ENCODE measurements at regions not wholly inside any gene's neighbourhood (a gene's known extent, or its start where the extent isn't known, plus 50 kb on each side); places are given as distances from the start of the nearest gene placed in this dataset.

DNA sequence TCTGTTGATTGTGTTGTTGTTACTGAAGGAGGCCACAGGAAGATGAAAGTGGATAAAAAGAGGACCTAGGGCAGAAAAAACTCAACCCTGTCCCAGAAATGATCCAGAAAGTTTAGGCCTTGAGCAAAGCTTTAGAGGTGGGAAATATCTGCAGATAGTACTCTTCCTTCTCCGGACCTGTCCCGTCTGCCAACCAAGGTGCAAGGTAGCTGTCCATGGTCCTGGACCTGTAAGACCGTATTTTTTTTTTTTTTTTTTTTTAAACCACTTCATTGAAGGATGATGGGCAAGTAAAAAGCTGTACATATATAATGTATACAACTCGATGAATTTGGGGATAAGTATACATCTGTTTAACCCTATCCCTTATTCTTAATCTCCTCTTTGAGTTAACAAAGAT is 225.9 kb downstream of the OLFM4 start:
- TF ChIP-seq, protein P1, sequence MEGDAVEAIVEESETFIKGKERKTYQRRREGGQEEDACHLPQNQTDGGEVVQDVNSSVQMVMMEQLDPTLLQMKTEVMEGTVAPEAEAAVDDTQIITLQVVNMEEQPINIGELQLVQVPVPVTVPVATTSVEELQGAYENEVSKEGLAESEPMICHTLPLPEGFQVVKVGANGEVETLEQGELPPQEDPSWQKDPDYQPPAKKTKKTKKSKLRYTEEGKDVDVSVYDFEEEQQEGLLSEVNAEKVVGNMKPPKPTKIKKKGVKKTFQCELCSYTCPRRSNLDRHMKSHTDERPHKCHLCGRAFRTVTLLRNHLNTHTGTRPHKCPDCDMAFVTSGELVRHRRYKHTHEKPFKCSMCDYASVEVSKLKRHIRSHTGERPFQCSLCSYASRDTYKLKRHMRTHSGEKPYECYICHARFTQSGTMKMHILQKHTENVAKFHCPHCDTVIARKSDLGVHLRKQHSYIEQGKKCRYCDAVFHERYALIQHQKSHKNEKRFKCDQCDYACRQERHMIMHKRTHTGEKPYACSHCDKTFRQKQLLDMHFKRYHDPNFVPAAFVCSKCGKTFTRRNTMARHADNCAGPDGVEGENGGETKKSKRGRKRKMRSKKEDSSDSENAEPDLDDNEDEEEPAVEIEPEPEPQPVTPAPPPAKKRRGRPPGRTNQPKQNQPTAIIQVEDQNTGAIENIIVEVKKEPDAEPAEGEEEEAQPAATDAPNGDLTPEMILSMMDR (IDR thresholded peaks at IDR 0.05): no peak
- TF ChIP-seq POLR2A (IDR thresholded peaks at IDR 0.05): no peak
